HCT116 (cell line): ENCODE measurements at regions not wholly inside any gene's neighbourhood (a gene's known extent, or its start where the extent isn't known, plus 50 kb on each side); places are given as distances from the start of the nearest gene placed in this dataset.

Source experiments
- ATAC-seq: fragments of 200-7000 bp; cut with Tn5 transposase; 2 replicates; pipeline ENCODE4 v1.9.1; 2020; ENCODE audit warnings: mild to moderate bottlenecking, moderate library complexity
- BruUV-seq: library from RNA; stranded (reverse); fragments of 400-500 nt; replicated peaks from 2 replicates; lab custom pipeline; 2021; lab: Mats Ljungman, UMichigan
- CTCF ChIA-PET: fragments of 300-600 bp; sonication (Branson Sonifier 250); formaldehyde crosslinking; loops from one replicate; lab custom pipeline; 2021; ENCODE audit warnings: antibody characterized with exemption; lab: Charles Lee
- POLR2A ChIA-PET: fragments of 300-600, 350-600 bp; sonication (Branson Sonifier 250); formaldehyde crosslinking; loops from one replicate; lab custom pipeline; 2021; ENCODE audit warnings: antibody characterized with exemption; lab: Charles Lee
- RAD21 ChIA-PET, 2 experiments: fragments of 300-600 bp; sonication (Branson Sonifier 250); formaldehyde crosslinking; loops; one replicate each; lab custom pipeline; 2023; ENCODE audit warnings: low total read pairs in 2 of 2; ENCODE audit not compliant: uncharacterized antibody in 2 of 2, unreplicated experiment in 2 of 2, low non-redundant PET in 1 of 2; lab: Charles Lee
- DNase-seq: peaks from one replicate; pipeline ENCODE4 v3.0.0-alpha.2; 2010; ENCODE audit warnings: low read depth, low spot score
- H2AFZ ChIP-seq: fragments of 200-600 bp; shearing (Covaris generic), sonication (generic); 2 replicates; pipeline ENCODE4 v1.6.1; 2017; ENCODE audit warnings: low read depth, mixed run types, mixed read lengths, antibody characterized with exemption, low read length; ENCODE audit not compliant: poor library complexity, severe bottlenecking
- H3K27ac ChIP-seq: 2 replicates; pipeline ENCODE4 v1.5.1; 2012; ENCODE audit warnings: low read depth, low read length
- H3K27me3 ChIP-seq: fragments of 200-600 bp; sonication (generic); 2 replicates; pipeline ENCODE4 v1.6.1; 2016; ENCODE audit warnings: mixed run types, low read length, mixed read lengths; ENCODE audit not compliant: insufficient read depth
- H3K36me3 ChIP-seq, 2 experiments: fragments of 200-500 bp in 1 of 2; fragments of 200-600 bp in 1 of 2; sonication (Bioruptor generic) in 1 of 2; sonication (generic) in 1 of 2; 2 replicates each; pipeline versions ENCODE4 v1.5.1 to v1.6.1; 2014 to 2016; ENCODE audit warnings: low read length in 2 of 2, inconsistent platforms in 1 of 2, mixed read lengths in 1 of 2, mixed run types in 1 of 2; ENCODE audit not compliant: insufficient read depth in 2 of 2, control insufficient read depth in 1 of 2
- H3K4me1 ChIP-seq, 2 experiments: fragments of 200-600 bp in 1 of 2; sonication (generic) in 1 of 2; 2 replicates each; pipeline versions ENCODE4 v1.5.1 to v1.6.1; 2012 to 2017; ENCODE audit warnings: low read length in 2 of 2, inconsistent platforms in 1 of 2, mild to moderate bottlenecking in 1 of 2, mixed read lengths in 1 of 2, mixed run types in 1 of 2, moderate library complexity in 1 of 2; ENCODE audit not compliant: insufficient read depth in 2 of 2, control insufficient read depth in 1 of 2
- H3K4me2 ChIP-seq: fragments of 200-600 bp; sonication (generic); 2 replicates; pipeline ENCODE4 v1.6.1; 2017; ENCODE audit warnings: mixed run types, low read length, mixed read lengths
- H3K4me3 ChIP-seq, 2 experiments: fragments of 200-600 bp in 1 of 2; sonication (generic) in 1 of 2; replicated peaks in 1 of 2; 2 replicates each; pipeline ENCODE4 v1.5.1; 2011 to 2016; ENCODE audit warnings: low read length in 2 of 2, control low read depth in 1 of 2, low read depth in 1 of 2, mild to moderate bottlenecking in 1 of 2, mixed read lengths in 1 of 2, mixed run types in 1 of 2
- H3K79me2 ChIP-seq: fragments of 200-600 bp; sonication (generic); 2 replicates; pipeline ENCODE4 v1.6.1; 2017; ENCODE audit warnings: mild to moderate bottlenecking, mixed run types, low read length, moderate library complexity, mixed read lengths; ENCODE audit not compliant: insufficient read depth
- H3K9ac ChIP-seq: fragments of 200-600 bp; sonication (generic); 2 replicates; pipeline ENCODE4 v1.6.1; 2016; ENCODE audit warnings: low read length, mixed read lengths
- H3K9me2 ChIP-seq: fragments of 200-600 bp; sonication (generic), shearing (Covaris generic); 2 replicates; pipeline ENCODE4 v1.6.1; 2017; ENCODE audit warnings: mixed run types, mild to moderate bottlenecking, moderate library complexity; ENCODE audit not compliant: insufficient read depth
- H3K9me3 ChIP-seq, 2 experiments: fragments of 200-500 bp in 1 of 2; fragments of 200-600 bp in 1 of 2; sonication (Bioruptor generic) in 1 of 2; sonication (generic) in 1 of 2; 2 replicates each; pipeline ENCODE4 v1.6.1; 2014 to 2017; ENCODE audit warnings: low read length in 2 of 2, mixed read lengths in 2 of 2, inconsistent platforms in 1 of 2, low read depth in 1 of 2, mild to moderate bottlenecking in 1 of 2, mixed run types in 1 of 2, moderate library complexity in 1 of 2; ENCODE audit not compliant: control insufficient read depth in 1 of 2, insufficient read depth in 1 of 2
- H4K20me1 ChIP-seq: fragments of 200-600 bp; sonication (generic), shearing (Covaris generic); 2 replicates; pipeline ENCODE4 v1.6.1; 2017; ENCODE audit warnings: mixed run types, mild to moderate bottlenecking, moderate library complexity; ENCODE audit not compliant: insufficient read depth
- ELF1 ChIP-seq: IDR thresholded peaks from 2 replicates; pipeline ENCODE4 v1.6.1; 2012; ENCODE audit warnings: low read depth, borderline replicate concordance
- FOSL1 ChIP-seq: IDR thresholded peaks from 2 replicates; pipeline ENCODE4 v1.6.1; 2012; ENCODE audit warnings: low read depth
- REST ChIP-seq: IDR thresholded peaks from 2 replicates; pipeline ENCODE4 v1.6.1; 2012; ENCODE audit warnings: low read depth
- SRF ChIP-seq: IDR thresholded peaks from 2 replicates; pipeline ENCODE4 v1.6.1; 2012; ENCODE audit warnings: low read depth
- intact Hi-C: fragments of 100-400 bp; cut with micrococcal nuclease; formaldehyde crosslinking; loops from 2 replicates; pipeline ENCODE4 v1.10.0; 2022
- TF ChIP-seq, protein P1 (sequence below), 3 experiments: fragments of 200-600 bp in 1 of 3; sonication (generic) in 1 of 3; IDR thresholded peaks in 2 of 3; conservative IDR thresholded peaks in 1 of 3; 2 replicates each; pipeline ENCODE4 v1.5.1; 2012 to 2017; ENCODE audit warnings: low read depth in 2 of 3, low read length in 2 of 3, antibody characterized with exemption in 1 of 3, borderline replicate concordance in 1 of 3, control low read depth in 1 of 3, mild to moderate bottlenecking in 1 of 3, mixed read lengths in 1 of 3, mixed run types in 1 of 3, moderate library complexity in 1 of 3; ENCODE audit not compliant: insufficient read depth in 1 of 3

DNA sequence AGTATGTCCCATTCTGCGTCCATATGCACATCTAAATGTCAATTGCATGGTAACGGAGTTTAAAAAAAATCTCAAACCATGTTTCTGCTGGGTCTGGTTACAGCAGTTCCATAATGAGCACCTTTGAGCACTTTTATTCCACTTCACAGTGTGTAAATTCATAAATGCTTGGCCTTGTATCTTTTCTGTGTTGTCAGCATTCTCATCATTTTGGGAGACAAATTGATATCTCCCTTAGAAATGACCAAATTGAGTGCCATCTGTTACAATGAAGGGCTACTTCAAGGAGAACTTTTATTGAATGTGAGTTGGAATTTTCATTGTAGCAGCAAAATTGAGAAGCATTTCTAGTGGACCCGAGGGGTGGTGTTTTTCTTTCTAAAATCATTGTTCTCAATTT is 432.9 kb upstream of the PCDH9 start:
- no peak overlapping the region for H2AFZ ChIP-seq
- no peaks in the 10 kb centered on the region for H3K27me3 ChIP-seq
- TF ChIP-seq FOSL1 (no peak), SRF (no peak), ELF1 (no peak), REST (no peak)
- TF ChIP-seq, protein P1, sequence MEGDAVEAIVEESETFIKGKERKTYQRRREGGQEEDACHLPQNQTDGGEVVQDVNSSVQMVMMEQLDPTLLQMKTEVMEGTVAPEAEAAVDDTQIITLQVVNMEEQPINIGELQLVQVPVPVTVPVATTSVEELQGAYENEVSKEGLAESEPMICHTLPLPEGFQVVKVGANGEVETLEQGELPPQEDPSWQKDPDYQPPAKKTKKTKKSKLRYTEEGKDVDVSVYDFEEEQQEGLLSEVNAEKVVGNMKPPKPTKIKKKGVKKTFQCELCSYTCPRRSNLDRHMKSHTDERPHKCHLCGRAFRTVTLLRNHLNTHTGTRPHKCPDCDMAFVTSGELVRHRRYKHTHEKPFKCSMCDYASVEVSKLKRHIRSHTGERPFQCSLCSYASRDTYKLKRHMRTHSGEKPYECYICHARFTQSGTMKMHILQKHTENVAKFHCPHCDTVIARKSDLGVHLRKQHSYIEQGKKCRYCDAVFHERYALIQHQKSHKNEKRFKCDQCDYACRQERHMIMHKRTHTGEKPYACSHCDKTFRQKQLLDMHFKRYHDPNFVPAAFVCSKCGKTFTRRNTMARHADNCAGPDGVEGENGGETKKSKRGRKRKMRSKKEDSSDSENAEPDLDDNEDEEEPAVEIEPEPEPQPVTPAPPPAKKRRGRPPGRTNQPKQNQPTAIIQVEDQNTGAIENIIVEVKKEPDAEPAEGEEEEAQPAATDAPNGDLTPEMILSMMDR (IDR thresholded peaks at IDR 0.05 in 2 of 3, conservative IDR thresholded peaks at IDR 0.05 in 1 of 3; ENCODE audit: borderline replicate concordance in 1 of 3, insufficient read depth in 1 of 3, low read depth in 2 of 3, low read length in 2 of 3): no peak
- no peaks in the 10 kb centered on the region for H3K4me1 ChIP-seq
- H3K27ac ChIP-seq: no peak overlapping the region
- H3K79me2 ChIP-seq: no peaks in the 10 kb centered on the region
- BruUV-seq: no TSS peak
- H3K4me2 ChIP-seq: no peak overlapping the region
- CTCF ChIA-PET: no interaction called here
- DNase-seq (no peak), ATAC-seq (no peak)
- H3K9ac ChIP-seq: no peak overlapping the region
- H3K36me3 ChIP-seq: no peaks in the 10 kb centered on the region
- POLR2A ChIA-PET: no interaction called here
- RAD21 ChIA-PET: no interaction called here
- intact Hi-C loops: loop anchor here (10.0 kb wide), 1 partner anchor 58 kb away; no protein-coding TSS in a partner anchor
- H3K9me2 ChIP-seq: no peaks in the 10 kb centered on the region
- H3K4me3 ChIP-seq: no peak overlapping the region
- H3K9me3 ChIP-seq: no peaks in the 10 kb centered on the region
- H4K20me1 ChIP-seq: no peaks in the 10 kb centered on the region
